ENCODE measurements at regions not wholly inside any gene's neighbourhood (a gene's known extent, or its start where the extent isn't known, plus 50 kb on each side); places are given as distances from the start of the nearest gene placed in this dataset.
A peak's percentile ranks its signal among the peaks of the same experiment; 100 is the strongest.

GRCh38 chr10:128211953-128212727, 85.9 kb upstream of the MKI67 start:
- TF ChIP-seq POLR2A (IDR thresholded peaks at IDR 0.05) (no peak), CTCF (IDR thresholded peaks at IDR 0.05) (peak; percentile 70 to 86 (median 76))

All from uterus (tissue), 2 donors.